NCI-H146 treated with DMSO at 0.1 percent for 48 hours (cell line): ENCODE measurements at regions not wholly inside any gene's neighbourhood (a gene's known extent, or its start where the extent isn't known, plus 50 kb on each side); places are given as distances from the start of the nearest gene placed in this dataset.

Experiments used
- DNase-seq: peaks from one replicate; lab custom pipeline; 2025; ENCODE audit not compliant: unreplicated experiment; lab: John Stamatoyannopoulos, UW

- no peak for DNase-seq
Observed at GRCh38 chrX:21056622-21057021, 317.6 kb upstream of the CNKSR2 start.

- no peak for DNase-seq
Observed at GRCh38 chrX:21047034-21047455, 327.2 kb upstream of the CNKSR2 start.

GRCh38 chrX:21014326-21014725 lies 359.9 kb upstream of the CNKSR2 start:
- no peak for DNase-seq

GRCh38 chrX:21004835-21005234 lies 369.4 kb upstream of the CNKSR2 start:
- no peak for DNase-seq

- no peak for DNase-seq
Observed at GRCh38 chrX:20995829-20996228, 378.4 kb upstream of the CNKSR2 start.

GRCh38 chrX:20989361-20989760 lies 384.9 kb upstream of the CNKSR2 start:
- no peak for DNase-seq

- no peak for DNase-seq
Observed at GRCh38 chrX:20988804-20989203, 385.4 kb upstream of the CNKSR2 start.

GRCh38 chrX:20988118-20988517 lies 386.1 kb upstream of the CNKSR2 start:
- no peak for DNase-seq

GRCh38 chrX:20980426-20980825 lies 393.8 kb upstream of the CNKSR2 start:
- no peak for DNase-seq

GRCh38 chrX:20974326-20974725 lies 399.9 kb upstream of the CNKSR2 start:
- DNase-seq = no peak

- DNase-seq = no peak
Observed at GRCh38 chrX:20973038-20973437, 401.2 kb upstream of the CNKSR2 start.

- DNase-seq = no peak
Observed at GRCh38 chrX:20971250-20971649, 403.0 kb upstream of the CNKSR2 start.

GRCh38 chrX:20969565-20969964 lies 404.7 kb upstream of the CNKSR2 start:
- DNase-seq = no peak

- DNase-seq = no peak
Observed at GRCh38 chrX:20968996-20969395, 405.2 kb upstream of the CNKSR2 start.

GRCh38 chrX:20967725-20968124 lies 406.5 kb upstream of the CNKSR2 start:
- DNase-seq = peak; percentile 1

GRCh38 chrX:20965270-20966044 lies 408.8 kb upstream of the CNKSR2 start:
- no peak for DNase-seq

- no peak for DNase-seq
Observed at GRCh38 chrX:20954014-20954413, 420.2 kb upstream of the CNKSR2 start.

- no peak for DNase-seq
Observed at GRCh38 chrX:20952180-20952579, 422.0 kb upstream of the CNKSR2 start.

GRCh38 chrX:20951016-20951810 lies 423.0 kb upstream of the CNKSR2 start:
- DNase-seq = no peak

- no peak for DNase-seq
Observed at GRCh38 chrX:20947411-20947912, 426.8 kb upstream of the CNKSR2 start.

- DNase-seq = no peak
Observed at GRCh38 chrX:20913760-20914159, 460.5 kb upstream of the CNKSR2 start.

- DNase-seq = no peak
Observed at GRCh38 chrX:20906571-20906970, 467.6 kb upstream of the CNKSR2 start.
